Cardiac fibroblast (primary cell): ENCODE measurements at regions not wholly inside any gene's neighbourhood (a gene's known extent, or its start where the extent isn't known, plus 50 kb on each side); places are given as distances from the start of the nearest gene placed in this dataset.

Experiments used
- DNase-seq, 2 donors: peaks; one replicate each; pipeline versions ENCODE4 v3.0.0 to v3.0.0-alpha.2; 2010; ENCODE audit warnings: low read depth in 2 of 2
- H3K4me3 ChIP-seq, 2 donors: replicated peaks in 1 of 2; 1 replicate in 1 of 2; 2 replicates in 1 of 2; pipeline ENCODE4 v1.5.1; 2011; ENCODE audit warnings: low read depth in 2 of 2, low read length in 2 of 2, mild to moderate bottlenecking in 2 of 2, moderate library complexity in 1 of 2
- TF ChIP-seq, protein P1 (sequence below): IDR thresholded peaks from one replicate; pipeline ENCODE4 v1.5.1; 2011; ENCODE audit warnings: low read depth, mild to moderate bottlenecking, low read length, inconsistent platforms

- TF ChIP-seq, protein P1, sequence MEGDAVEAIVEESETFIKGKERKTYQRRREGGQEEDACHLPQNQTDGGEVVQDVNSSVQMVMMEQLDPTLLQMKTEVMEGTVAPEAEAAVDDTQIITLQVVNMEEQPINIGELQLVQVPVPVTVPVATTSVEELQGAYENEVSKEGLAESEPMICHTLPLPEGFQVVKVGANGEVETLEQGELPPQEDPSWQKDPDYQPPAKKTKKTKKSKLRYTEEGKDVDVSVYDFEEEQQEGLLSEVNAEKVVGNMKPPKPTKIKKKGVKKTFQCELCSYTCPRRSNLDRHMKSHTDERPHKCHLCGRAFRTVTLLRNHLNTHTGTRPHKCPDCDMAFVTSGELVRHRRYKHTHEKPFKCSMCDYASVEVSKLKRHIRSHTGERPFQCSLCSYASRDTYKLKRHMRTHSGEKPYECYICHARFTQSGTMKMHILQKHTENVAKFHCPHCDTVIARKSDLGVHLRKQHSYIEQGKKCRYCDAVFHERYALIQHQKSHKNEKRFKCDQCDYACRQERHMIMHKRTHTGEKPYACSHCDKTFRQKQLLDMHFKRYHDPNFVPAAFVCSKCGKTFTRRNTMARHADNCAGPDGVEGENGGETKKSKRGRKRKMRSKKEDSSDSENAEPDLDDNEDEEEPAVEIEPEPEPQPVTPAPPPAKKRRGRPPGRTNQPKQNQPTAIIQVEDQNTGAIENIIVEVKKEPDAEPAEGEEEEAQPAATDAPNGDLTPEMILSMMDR, result no peak
- DNase-seq, result no peak
- H3K4me3 ChIP-seq, result no peak overlapping the region
These were observed 648.7 kb upstream of the FRG1 start for GRCh38 chr4:189291939-189292338.

GRCh38 chr4:189293459-189293858 lies 647.2 kb upstream of the FRG1 start:
- H3K4me3 ChIP-seq, result no peak overlapping the region
- TF ChIP-seq, protein P1, result no peak
- no peak for DNase-seq

DNA sequence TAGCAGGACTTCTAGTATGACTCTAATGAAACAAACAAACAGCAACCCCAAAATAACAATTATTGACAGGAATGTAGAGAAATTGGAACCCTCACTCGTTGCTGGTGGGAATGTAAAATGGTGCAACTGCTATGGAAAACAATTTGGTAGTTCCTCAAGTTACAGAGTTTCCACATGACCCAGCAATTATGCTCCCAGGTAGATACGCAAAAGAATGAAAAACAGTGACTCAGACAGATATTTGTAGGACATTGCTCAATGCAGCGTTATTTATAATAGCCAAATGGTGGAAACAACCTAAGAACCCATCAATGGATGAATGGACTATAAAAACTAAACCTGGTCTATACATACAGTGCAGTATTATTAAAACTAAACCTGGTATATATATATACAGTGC lies 646.1 kb upstream of the FRG1 start:
- TF ChIP-seq, protein P1, result no peak
- no peak overlapping the region for H3K4me3 ChIP-seq
- no peak for DNase-seq

- TF ChIP-seq, protein P1, result no peak
- no peak overlapping the region for H3K4me3 ChIP-seq
- no peak for DNase-seq
These were observed 641.0 kb upstream of the FRG1 start for GRCh38 chr4:189299706-189300105.

GRCh38 chr4:189301692-189302091 lies 639.0 kb upstream of the FRG1 start:
- H3K4me3 ChIP-seq, result no peak overlapping the region
- TF ChIP-seq, protein P1, result no peak
- no peak for DNase-seq

GRCh38 chr4:189302719-189303118 lies 638.0 kb upstream of the FRG1 start:
- TF ChIP-seq, protein P1, result no peak
- no peak overlapping the region for H3K4me3 ChIP-seq
- no peak for DNase-seq

DNA sequence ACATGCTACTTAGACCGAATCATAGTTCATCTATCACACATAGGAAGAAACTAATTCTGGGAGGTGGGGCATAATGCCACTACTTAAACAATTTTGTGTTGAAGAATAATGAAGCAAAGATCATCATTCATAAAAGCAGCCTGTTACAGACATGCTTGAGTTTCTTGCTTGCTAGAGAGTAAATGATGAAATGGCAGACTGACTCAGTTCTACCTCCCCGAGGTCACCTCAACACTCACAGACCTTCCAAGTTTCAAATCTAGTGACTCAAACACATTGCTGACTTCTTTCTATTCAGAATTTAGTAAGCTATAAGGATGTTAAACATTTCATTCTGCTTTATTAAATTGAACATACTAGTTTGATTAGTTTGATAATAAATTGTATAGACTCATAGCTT lies 636.5 kb upstream of the FRG1 start:
- DNase-seq, result peak in 1 of 2 donors; percentile 2
- no peak overlapping the region for H3K4me3 ChIP-seq
- TF ChIP-seq, protein P1, result no peak
